ENCODE measurements at regions not wholly inside any gene's neighbourhood (a gene's known extent, or its start where the extent isn't known, plus 50 kb on each side); places are given as distances from the start of the nearest gene placed in this dataset.

DNA sequence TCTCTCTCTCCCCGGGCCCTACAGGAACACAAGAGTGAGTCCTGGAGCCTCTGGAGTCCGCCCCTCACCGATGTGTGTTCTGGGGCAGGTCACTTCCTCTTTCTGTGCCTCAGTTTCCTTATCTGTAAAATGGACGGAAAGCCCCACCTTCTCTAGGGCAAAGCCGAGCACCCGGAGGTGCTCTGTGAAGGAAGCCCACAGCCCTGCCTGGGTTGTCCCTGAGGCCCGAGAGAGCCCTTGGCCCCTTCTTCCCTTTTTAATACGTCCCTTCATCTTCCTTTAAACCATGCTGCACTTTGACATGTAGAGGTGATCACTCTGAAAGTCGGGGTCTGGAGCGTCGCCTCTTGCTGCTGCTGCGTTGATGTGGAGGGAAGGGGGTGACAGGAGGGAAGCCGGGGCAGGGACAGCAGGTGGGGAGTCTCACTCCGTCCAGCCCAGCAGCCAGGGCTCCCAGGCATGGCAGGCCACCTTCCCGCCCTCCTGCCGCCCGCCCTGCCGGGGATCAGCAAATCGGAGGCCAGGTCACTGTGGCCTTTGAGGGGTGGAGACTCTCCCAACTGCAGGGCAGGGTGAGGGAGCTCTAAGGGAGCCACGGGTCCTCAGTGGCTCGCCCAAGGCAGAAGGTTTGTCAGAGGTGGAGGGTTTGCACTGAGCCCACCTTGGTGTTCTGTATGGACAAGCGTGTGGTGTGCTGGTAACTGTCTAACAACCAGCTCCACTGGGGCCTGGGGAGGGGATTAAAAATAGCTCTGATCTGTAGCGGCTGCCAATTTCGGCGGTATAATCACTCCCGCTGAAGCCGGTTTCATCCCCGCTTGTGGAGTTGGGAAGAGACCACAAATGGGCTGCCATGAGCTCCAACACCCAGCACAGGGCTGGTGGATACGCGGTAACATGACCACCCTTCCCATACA is 135.9 kb upstream of the ID2 start:
- Histone ChIP-seq H3K36me3 (ENCODE audit: control insufficient read depth, low read length) (no peaks in the 10 kb centered on the region), H3K79me2 (ENCODE audit: control insufficient read depth, low read length) (no peaks in the 10 kb centered on the region), H3K27ac (ENCODE audit: low read depth, low read length) (peak overlapping the region; percentile 64; the same call in 1 of the 2 replicates), H3K9me2 (replicated peaks; ENCODE audit: control insufficient read depth, low read length) (no peaks in the 10 kb centered on the region), H3K4me2 (ENCODE audit: low read length) (peak overlapping the region; percentile 67), H3K27me3 (ENCODE audit: control insufficient read depth, low read length) (no peaks in the 10 kb centered on the region), H3K9me3 (ENCODE audit: control insufficient read depth, insufficient read depth, low read length) (no peaks in the 10 kb centered on the region), H3K4me1 (ENCODE audit: control insufficient read depth, low read length) (peaks cover 81% of the 10 kb centered on the region), H3K4me3 (ENCODE audit: low read length) (peak overlapping the region; percentile 35), H4K20me1 (ENCODE audit: control insufficient read depth, insufficient read depth, low read depth, low read length) (no peaks in the 10 kb centered on the region), H3F3A (ENCODE audit: control insufficient read depth, insufficient read depth) (no peaks in the 10 kb centered on the region; the same call in 1 of the 2 replicates)
- TF ChIP-seq EZH2phosphoT487 (IDR thresholded peaks at IDR 0.05; ENCODE audit: borderline replicate concordance, low read length), result no peak
- TF ChIP-seq, protein P1, sequence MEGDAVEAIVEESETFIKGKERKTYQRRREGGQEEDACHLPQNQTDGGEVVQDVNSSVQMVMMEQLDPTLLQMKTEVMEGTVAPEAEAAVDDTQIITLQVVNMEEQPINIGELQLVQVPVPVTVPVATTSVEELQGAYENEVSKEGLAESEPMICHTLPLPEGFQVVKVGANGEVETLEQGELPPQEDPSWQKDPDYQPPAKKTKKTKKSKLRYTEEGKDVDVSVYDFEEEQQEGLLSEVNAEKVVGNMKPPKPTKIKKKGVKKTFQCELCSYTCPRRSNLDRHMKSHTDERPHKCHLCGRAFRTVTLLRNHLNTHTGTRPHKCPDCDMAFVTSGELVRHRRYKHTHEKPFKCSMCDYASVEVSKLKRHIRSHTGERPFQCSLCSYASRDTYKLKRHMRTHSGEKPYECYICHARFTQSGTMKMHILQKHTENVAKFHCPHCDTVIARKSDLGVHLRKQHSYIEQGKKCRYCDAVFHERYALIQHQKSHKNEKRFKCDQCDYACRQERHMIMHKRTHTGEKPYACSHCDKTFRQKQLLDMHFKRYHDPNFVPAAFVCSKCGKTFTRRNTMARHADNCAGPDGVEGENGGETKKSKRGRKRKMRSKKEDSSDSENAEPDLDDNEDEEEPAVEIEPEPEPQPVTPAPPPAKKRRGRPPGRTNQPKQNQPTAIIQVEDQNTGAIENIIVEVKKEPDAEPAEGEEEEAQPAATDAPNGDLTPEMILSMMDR (IDR thresholded peaks at IDR 0.05; ENCODE audit: low read depth, low read length, poor library complexity, severe bottlenecking), result no peak

- Histone ChIP-seq H3K9me3 (ENCODE audit: control insufficient read depth, insufficient read depth, low read length) (no peaks in the 10 kb centered on the region), H3K4me2 (ENCODE audit: low read length) (peak overlapping the region; percentile 44), H3K4me1 (ENCODE audit: control insufficient read depth, low read length) (peaks cover 82% of the 10 kb centered on the region), H3K27ac (ENCODE audit: low read depth, low read length) (no peak overlapping the region), H3K9me2 (replicated peaks; ENCODE audit: control insufficient read depth, low read length) (no peaks in the 10 kb centered on the region), H4K20me1 (ENCODE audit: control insufficient read depth, insufficient read depth, low read depth, low read length) (no peaks in the 10 kb centered on the region), H3F3A (ENCODE audit: control insufficient read depth, insufficient read depth) (no peaks in the 10 kb centered on the region; the same call in 1 of the 2 replicates), H3K36me3 (ENCODE audit: control insufficient read depth, low read length) (peaks cover 5% of the 10 kb centered on the region; the same call in 1 of the 2 replicates), H3K4me3 (ENCODE audit: low read length) (peak overlapping the region; percentile 26), H3K79me2 (ENCODE audit: control insufficient read depth, low read length) (no peaks in the 10 kb centered on the region), H3K27me3 (ENCODE audit: control insufficient read depth, low read length) (no peaks in the 10 kb centered on the region)
- TF ChIP-seq, protein P1 (IDR thresholded peaks at IDR 0.05; ENCODE audit: low read depth, low read length, poor library complexity, severe bottlenecking), result no peak
- no peak for TF ChIP-seq EZH2phosphoT487 (IDR thresholded peaks at IDR 0.05; ENCODE audit: borderline replicate concordance, low read length)
These were observed 135.1 kb upstream of the ID2 start for GRCh38 chr2:8546612-8547283.

DNA sequence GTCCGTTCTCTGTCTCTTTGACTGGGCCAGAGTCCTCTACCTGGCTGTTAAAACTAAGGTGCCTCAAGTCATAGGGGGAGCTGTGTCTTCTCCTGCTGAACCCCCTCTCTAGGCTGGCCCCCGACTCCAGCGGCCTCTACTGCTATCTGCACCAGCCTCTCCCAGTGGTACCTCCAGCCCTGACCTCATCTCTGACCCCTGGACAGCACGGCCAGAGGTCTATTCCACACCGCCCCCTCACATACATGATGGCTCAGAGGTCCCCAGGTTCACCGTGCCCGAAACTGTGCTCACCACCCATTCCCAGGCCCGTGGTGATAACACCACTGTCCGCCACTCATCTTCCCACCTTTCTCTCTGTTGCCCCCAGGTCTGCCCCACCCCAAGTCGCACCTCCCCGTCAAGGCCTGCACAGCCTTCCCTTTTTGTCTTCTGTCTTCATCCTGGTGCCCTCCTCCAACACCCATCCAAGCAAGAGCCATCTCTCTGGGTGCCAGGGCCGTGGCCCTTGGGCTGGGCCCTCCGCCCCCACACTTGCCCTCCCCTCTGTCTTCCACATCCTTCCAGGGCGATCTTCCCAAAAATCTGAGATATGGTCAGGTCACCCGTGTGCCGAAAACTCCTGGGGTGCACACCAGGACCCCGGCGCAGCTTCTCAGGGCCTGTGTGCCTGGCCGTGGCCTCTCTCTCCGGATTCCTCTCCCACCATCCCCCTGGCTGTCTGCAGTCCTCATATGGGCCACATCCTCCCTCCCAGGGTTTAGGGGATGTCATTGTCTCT is 134.4 kb upstream of the ID2 start:
- Histone ChIP-seq H3K4me1 (ENCODE audit: control insufficient read depth, low read length) (peaks cover 89% of the 10 kb centered on the region), H4K20me1 (ENCODE audit: control insufficient read depth, insufficient read depth, low read depth, low read length) (no peaks in the 10 kb centered on the region), H3K36me3 (ENCODE audit: control insufficient read depth, low read length) (peaks cover 12% of the 10 kb centered on the region; the same call in 1 of the 2 replicates), H3K27ac (ENCODE audit: low read depth, low read length) (no peak overlapping the region), H3K9me3 (ENCODE audit: control insufficient read depth, insufficient read depth, low read length) (no peaks in the 10 kb centered on the region), H3K27me3 (ENCODE audit: control insufficient read depth, low read length) (no peaks in the 10 kb centered on the region), H3K9me2 (replicated peaks; ENCODE audit: control insufficient read depth, low read length) (no peaks in the 10 kb centered on the region), H3K4me2 (ENCODE audit: low read length) (no peak overlapping the region), H3F3A (ENCODE audit: control insufficient read depth, insufficient read depth) (peaks cover 3% of the 10 kb centered on the region; the same call in 1 of the 2 replicates), H3K79me2 (ENCODE audit: control insufficient read depth, low read length) (no peaks in the 10 kb centered on the region), H3K4me3 (ENCODE audit: low read length) (no peak overlapping the region)
- TF ChIP-seq, protein P1 (IDR thresholded peaks at IDR 0.05; ENCODE audit: low read depth, low read length, poor library complexity, severe bottlenecking), result no peak
- no peak for TF ChIP-seq EZH2phosphoT487 (IDR thresholded peaks at IDR 0.05; ENCODE audit: borderline replicate concordance, low read length)

Measured in DOHH2 (cell line).